Superior temporal gyrus (tissue), 1 donor: ENCODE measurements at regions not wholly inside any gene's neighbourhood (a gene's known extent, or its start where the extent isn't known, plus 50 kb on each side); places are given as distances from the start of the nearest gene placed in this dataset.
"Not testable (repeated sequence)": the region's sequence is repeated elsewhere in the genome, so short reads cannot be mapped to it uniquely, and the experiment has no call there.

Source experiments
- DNase-seq: peaks from one replicate; pipeline ENCODE4 v3.0.0-alpha.2; 2016; ENCODE audit errors: extremely low spot score

- not testable (repeated sequence) for DNase-seq
Measured at GRCh38 chr2:90293806-90294205, 1602.3 kb downstream of the RPIA start.

GRCh38 chr2:90295036-90295750 lies 1603.7 kb downstream of the RPIA start:
- not testable (repeated sequence) for DNase-seq

- not testable (repeated sequence) for DNase-seq
Measured at GRCh38 chr2:90296484-90296777, 1605.0 kb downstream of the RPIA start.

- DNase-seq, result not testable (repeated sequence)
Measured at GRCh38 chr2:90297701-90298100, 1606.2 kb downstream of the RPIA start.

GRCh38 chr2:90298126-90298755 lies 1606.8 kb downstream of the RPIA start:
- DNase-seq, result not testable (repeated sequence)

- DNase-seq, result not testable (repeated sequence)
Measured at GRCh38 chr2:90298983-90299382, 1607.5 kb downstream of the RPIA start.

- not testable (repeated sequence) for DNase-seq
Measured at GRCh38 chr2:90322982-90323381, 1631.5 kb downstream of the RPIA start.

- not testable (repeated sequence) for DNase-seq
Measured at GRCh38 chr2:90323612-90324558, 1632.4 kb downstream of the RPIA start.

GRCh38 chr2:90324672-90325071 lies 1633.2 kb downstream of the RPIA start:
- not testable (repeated sequence) for DNase-seq

- DNase-seq, result not testable (repeated sequence)
Measured at GRCh38 chr2:90325796-90326353, 1634.4 kb downstream of the RPIA start.

- DNase-seq, result not testable (repeated sequence)
Measured at GRCh38 chr2:90355546-90355945, 1664.1 kb downstream of the RPIA start.

GRCh38 chr2:90359344-90359743 lies 1667.9 kb downstream of the RPIA start:
- DNase-seq, result not testable (repeated sequence)

GRCh38 chr2:90359887-90360730 lies 1668.6 kb downstream of the RPIA start:
- not testable (repeated sequence) for DNase-seq

GRCh38 chr2:90360731-90361035 lies 1669.2 kb downstream of the RPIA start:
- not testable (repeated sequence) for DNase-seq
